ENCODE measurements at regions not wholly inside any gene's neighbourhood (a gene's known extent, or its start where the extent isn't known, plus 50 kb on each side); places are given as distances from the start of the nearest gene placed in this dataset.

DNA sequence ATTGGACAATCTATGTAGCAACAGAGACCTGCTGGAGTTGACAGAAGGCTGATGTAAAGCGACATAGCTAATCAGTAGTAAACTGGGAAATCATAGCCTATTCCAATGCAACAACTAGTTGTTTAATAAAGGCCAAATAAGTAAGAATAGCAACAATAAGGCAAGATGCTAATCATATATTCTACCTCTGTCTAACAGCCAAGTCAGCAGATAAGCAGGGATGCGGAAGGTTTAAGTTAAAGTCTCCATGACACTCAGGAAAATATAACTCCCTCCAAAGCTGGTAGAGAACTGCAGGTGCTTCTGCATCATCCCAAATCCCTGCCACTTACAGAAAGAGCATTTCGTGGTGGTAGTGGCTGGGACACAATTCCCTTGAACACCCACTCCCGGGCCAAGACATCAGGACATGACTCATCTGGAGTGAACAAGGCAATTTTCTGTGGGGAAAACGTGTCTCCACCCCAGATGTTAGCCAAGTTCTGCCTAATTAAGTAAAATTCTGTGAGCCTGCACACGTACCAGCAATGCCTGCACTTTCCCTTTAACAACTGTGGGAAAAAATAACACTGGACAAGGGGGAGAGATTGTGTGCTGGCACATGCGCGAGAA lies 413.6 kb upstream of the ID2 start:
- TF ChIP-seq, protein P1, sequence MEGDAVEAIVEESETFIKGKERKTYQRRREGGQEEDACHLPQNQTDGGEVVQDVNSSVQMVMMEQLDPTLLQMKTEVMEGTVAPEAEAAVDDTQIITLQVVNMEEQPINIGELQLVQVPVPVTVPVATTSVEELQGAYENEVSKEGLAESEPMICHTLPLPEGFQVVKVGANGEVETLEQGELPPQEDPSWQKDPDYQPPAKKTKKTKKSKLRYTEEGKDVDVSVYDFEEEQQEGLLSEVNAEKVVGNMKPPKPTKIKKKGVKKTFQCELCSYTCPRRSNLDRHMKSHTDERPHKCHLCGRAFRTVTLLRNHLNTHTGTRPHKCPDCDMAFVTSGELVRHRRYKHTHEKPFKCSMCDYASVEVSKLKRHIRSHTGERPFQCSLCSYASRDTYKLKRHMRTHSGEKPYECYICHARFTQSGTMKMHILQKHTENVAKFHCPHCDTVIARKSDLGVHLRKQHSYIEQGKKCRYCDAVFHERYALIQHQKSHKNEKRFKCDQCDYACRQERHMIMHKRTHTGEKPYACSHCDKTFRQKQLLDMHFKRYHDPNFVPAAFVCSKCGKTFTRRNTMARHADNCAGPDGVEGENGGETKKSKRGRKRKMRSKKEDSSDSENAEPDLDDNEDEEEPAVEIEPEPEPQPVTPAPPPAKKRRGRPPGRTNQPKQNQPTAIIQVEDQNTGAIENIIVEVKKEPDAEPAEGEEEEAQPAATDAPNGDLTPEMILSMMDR (IDR thresholded peaks at IDR 0.05; ENCODE audit: low read length, missing control alignments), result no peak
- peak; percentile 18 for DNase-seq (ENCODE audit: low read depth)
- H3K4me3 ChIP-seq (replicated peaks; ENCODE audit: low read depth, low read length), result no peak overlapping the region

DNA sequence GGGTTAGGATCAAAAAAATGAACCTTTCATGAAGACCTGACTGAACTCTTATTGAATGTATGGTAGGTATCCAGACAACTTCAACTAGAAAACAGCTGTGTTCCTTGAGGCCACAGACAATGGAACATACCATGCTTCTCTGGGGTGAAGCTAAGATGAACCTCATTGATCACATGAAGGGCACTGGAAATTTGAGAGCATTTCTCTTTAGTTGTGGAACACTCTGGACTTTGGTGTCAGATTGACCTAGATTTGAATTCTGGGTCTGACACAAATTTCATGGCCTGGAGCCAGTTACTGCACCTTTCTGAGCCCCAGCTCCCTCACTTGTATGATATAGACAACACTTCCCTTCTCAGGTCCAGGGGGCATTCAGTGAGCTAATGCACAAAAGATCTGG lies 411.2 kb upstream of the ID2 start:
- TF ChIP-seq, protein P1 (IDR thresholded peaks at IDR 0.05; ENCODE audit: low read length, missing control alignments), result no peak
- DNase-seq (ENCODE audit: low read depth), result no peak
- no peak overlapping the region for H3K4me3 ChIP-seq (replicated peaks; ENCODE audit: low read depth, low read length)

DNA sequence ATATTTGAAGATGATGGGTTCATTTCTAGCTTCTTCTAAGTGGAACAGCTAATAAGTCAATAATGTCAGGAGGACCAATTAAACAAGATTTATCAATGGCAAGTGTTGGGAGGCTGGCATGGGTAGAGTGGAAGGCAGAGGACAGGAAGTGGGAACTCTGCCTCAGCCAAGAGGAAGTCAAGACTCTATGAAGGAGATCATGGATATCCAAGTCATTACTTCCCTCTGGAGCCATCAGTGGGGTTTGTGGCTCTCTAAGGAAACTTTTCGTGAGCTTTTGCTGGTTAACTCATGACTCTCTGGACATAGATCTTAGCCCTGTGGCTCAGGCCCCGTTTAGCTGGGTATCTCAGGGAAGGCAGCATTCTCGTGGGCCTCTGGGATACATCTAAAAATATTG lies 410.4 kb upstream of the ID2 start:
- TF ChIP-seq, protein P1 (IDR thresholded peaks at IDR 0.05; ENCODE audit: low read length, missing control alignments), result no peak
- no peak overlapping the region for H3K4me3 ChIP-seq (replicated peaks; ENCODE audit: low read depth, low read length)
- DNase-seq (ENCODE audit: low read depth), result no peak

GRCh38 chr2:8276026-8276425 lies 405.8 kb upstream of the ID2 start:
- no peak overlapping the region for H3K4me3 ChIP-seq (replicated peaks; ENCODE audit: low read depth, low read length)
- DNase-seq (ENCODE audit: low read depth), result no peak
- TF ChIP-seq, protein P1 (IDR thresholded peaks at IDR 0.05; ENCODE audit: low read length, missing control alignments), result no peak

GRCh38 chr2:8277921-8278571 lies 403.8 kb upstream of the ID2 start:
- no peak overlapping the region for H3K4me3 ChIP-seq (replicated peaks; ENCODE audit: low read depth, low read length)
- TF ChIP-seq, protein P1 (IDR thresholded peaks at IDR 0.05; ENCODE audit: low read length, missing control alignments), result no peak
- DNase-seq (ENCODE audit: low read depth), result no peak

DNA sequence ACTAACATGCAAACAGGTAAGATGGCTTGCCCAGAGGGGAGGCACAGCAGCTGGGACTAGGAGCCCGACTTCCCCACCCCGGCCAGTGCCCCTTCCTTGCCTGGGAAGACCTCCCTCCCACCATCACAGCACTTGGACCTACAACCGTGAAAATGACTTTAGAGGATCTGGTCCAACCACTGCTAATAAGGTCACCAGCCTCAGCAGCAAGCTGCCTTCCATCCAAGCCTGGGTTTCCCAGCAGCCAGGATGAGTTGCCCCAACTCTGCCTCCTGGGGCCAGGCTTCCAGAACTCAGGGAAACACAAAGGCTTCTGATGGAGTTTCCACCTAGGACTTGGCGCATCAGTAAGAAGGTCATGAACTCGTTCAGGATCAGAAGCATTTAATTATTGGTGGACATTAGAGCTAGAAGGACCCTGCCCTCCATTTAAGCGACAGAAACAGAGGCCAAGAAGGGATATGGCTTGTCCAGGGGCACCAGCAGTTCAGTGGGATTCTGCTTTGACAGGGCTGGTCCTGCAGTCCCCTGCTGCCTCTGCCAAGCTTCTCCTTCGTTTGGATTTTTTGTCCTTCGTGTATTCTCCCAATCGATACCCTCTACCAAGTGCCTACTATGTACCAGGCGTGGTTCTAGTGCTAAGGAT lies 403.0 kb upstream of the ID2 start:
- TF ChIP-seq, protein P1 (IDR thresholded peaks at IDR 0.05; ENCODE audit: low read length, missing control alignments), result no peak
- DNase-seq (ENCODE audit: low read depth), result no peak
- no peak overlapping the region for H3K4me3 ChIP-seq (replicated peaks; ENCODE audit: low read depth, low read length)

Data from fibroblast of pulmonary artery (primary cell).